AG08395 (cell line): ENCODE measurements at regions not wholly inside any gene's neighbourhood (a gene's known extent, or its start where the extent isn't known, plus 50 kb on each side); places are given as distances from the start of the nearest gene placed in this dataset.

Source experiments
- DNase-seq: peaks from one replicate; pipeline ENCODE4 v3.0.0; 2012; ENCODE audit warnings: mixed read lengths, low spot score

GRCh38 chr5:2531318-2531717, 220.2 kb downstream of the IRX2 start:
- no peak for DNase-seq

- no peak for DNase-seq
Observed at GRCh38 chr5:2530609-2531008, 220.9 kb downstream of the IRX2 start.

GRCh38 chr5:2529371-2530092, 221.9 kb downstream of the IRX2 start:
- no peak for DNase-seq

- DNase-seq: no peak
Observed at GRCh38 chr5:2525351-2525750, 226.1 kb downstream of the IRX2 start.

GRCh38 chr5:2524620-2525019, 226.9 kb downstream of the IRX2 start:
- DNase-seq: no peak

GRCh38 chr5:2523180-2523579, 228.3 kb downstream of the IRX2 start:
- DNase-seq: no peak

- DNase-seq: no peak
Observed at GRCh38 chr5:2522372-2522771, 229.1 kb downstream of the IRX2 start.

GRCh38 chr5:2519153-2519552, 232.3 kb downstream of the IRX2 start:
- no peak for DNase-seq

GRCh38 chr5:2517451-2517850, 234.0 kb downstream of the IRX2 start:
- no peak for DNase-seq

GRCh38 chr5:2515180-2515764, 236.2 kb downstream of the IRX2 start:
- DNase-seq: no peak

GRCh38 chr5:2514484-2514883, 237.0 kb downstream of the IRX2 start:
- no peak for DNase-seq

GRCh38 chr5:2511706-2512105, 239.8 kb downstream of the IRX2 start:
- DNase-seq: no peak

- DNase-seq: no peak
Observed at GRCh38 chr5:2511126-2511525, 240.4 kb downstream of the IRX2 start.

- DNase-seq: no peak
Observed at GRCh38 chr5:2509527-2509926, 241.9 kb downstream of the IRX2 start.

GRCh38 chr5:2508514-2508913, 243.0 kb downstream of the IRX2 start:
- DNase-seq: no peak

GRCh38 chr5:2507611-2508010, 243.9 kb downstream of the IRX2 start:
- DNase-seq: no peak

GRCh38 chr5:2506603-2507002, 244.9 kb downstream of the IRX2 start:
- DNase-seq: no peak

GRCh38 chr5:2505217-2505616, 246.3 kb downstream of the IRX2 start:
- no peak for DNase-seq

GRCh38 chr5:2502970-2503594, 248.4 kb downstream of the IRX2 start:
- DNase-seq: no peak

- DNase-seq: no peak
Observed at GRCh38 chr5:2499917-2500316, 251.6 kb downstream of the IRX2 start.

- no peak for DNase-seq
Observed at GRCh38 chr5:2496891-2497290, 254.6 kb downstream of the IRX2 start.

GRCh38 chr5:2496126-2496525, 255.4 kb downstream of the IRX2 start:
- no peak for DNase-seq

- no peak for DNase-seq
Observed at GRCh38 chr5:2493356-2493755, 258.1 kb downstream of the IRX2 start.

- DNase-seq: no peak
Observed at GRCh38 chr5:2492476-2492875, 259.0 kb downstream of the IRX2 start.
